H1 (cell line): ENCODE measurements at regions not wholly inside any gene's neighbourhood (a gene's known extent, or its start where the extent isn't known, plus 50 kb on each side); places are given as distances from the start of the nearest gene placed in this dataset.

Experiments used
- CTCF ChIA-PET: fragments of 300-600 bp; sonication (Branson Sonifier 250); formaldehyde crosslinking; loops from one replicate; lab custom pipeline; 2021; ENCODE audit not compliant: partially characterized antibody; lab: Charles Lee
- POLR2A ChIA-PET: fragments of 300-600 bp; sonication (Branson Sonifier 250); formaldehyde crosslinking; loops from one replicate; lab custom pipeline; 2021; ENCODE audit warnings: inconsistent platforms; ENCODE audit not compliant: partially characterized antibody; lab: Charles Lee
- DNase-seq, 2 experiments: peaks; one replicate each; pipeline versions ENCODE4 v3.0.0 to v3.0.0-alpha.2; 2010 to 2022; ENCODE audit warnings: low spot score in 2 of 2, low read depth in 1 of 2, mixed read lengths in 1 of 2
- FAIRE-seq: peaks from 2 replicates; lab custom pipeline; 2011; peaks lifted over from hg19 to GRCh38; lab: Jason Lieb, UNC
- H2AFZ ChIP-seq: 2 replicates; pipeline ENCODE4 v1.8.1; 2012; ENCODE audit warnings: low read length, inconsistent platforms
- H2AK5ac ChIP-seq: 2 replicates; pipeline ENCODE4 v1.6.1; 2013; ENCODE audit warnings: low read depth, low read length
- H2BK120ac ChIP-seq: replicated peaks from 2 replicates; pipeline ENCODE3; 2013; ENCODE audit warnings: low read depth, low read length, inconsistent platforms
- H2BK12ac ChIP-seq: 2 replicates; pipeline ENCODE4 v1.6.1; 2013; ENCODE audit warnings: low read depth, low read length
- H2BK15ac ChIP-seq: 2 replicates; pipeline ENCODE4 v1.6.1; 2013; ENCODE audit warnings: low read length
- H2BK20ac ChIP-seq: 2 replicates; pipeline ENCODE4 v1.6.1; 2013; ENCODE audit warnings: low read length
- H2BK5ac ChIP-seq: 2 replicates; pipeline ENCODE4 v1.6.1; 2013; ENCODE audit warnings: low read depth, low read length
- H3K14ac ChIP-seq: 2 replicates; pipeline ENCODE4 v1.6.1; 2013; ENCODE audit warnings: inconsistent platforms; ENCODE audit not compliant: insufficient read length
- H3K18ac ChIP-seq: 2 replicates; pipeline ENCODE4 v1.6.1; 2013; ENCODE audit warnings: low read length; ENCODE audit errors: extremely low read depth
- H3K23ac ChIP-seq: 2 replicates; pipeline ENCODE4 v1.6.1; 2013; ENCODE audit warnings: inconsistent platforms; ENCODE audit not compliant: insufficient read length
- H3K23me2 ChIP-seq: 2 replicates; pipeline ENCODE4 v1.6.1; 2013; ENCODE audit warnings: low read depth, low read length
- H3K27ac ChIP-seq: 2 replicates; pipeline ENCODE4 v1.6.1; 2011; ENCODE audit warnings: low read depth, low read length, inconsistent platforms
- H3K27me3 ChIP-seq, 4 experiments: replicated peaks in 1 of 4; 1 replicate in 1 of 4; 2 replicates in 3 of 4; pipeline versions ENCODE4 v1.6.1 to v1.8.1; 2011 to 2013; ENCODE audit warnings: low read length in 3 of 4, mild to moderate bottlenecking in 3 of 4, inconsistent platforms in 2 of 4, mixed read lengths in 2 of 4, moderate library complexity in 1 of 4; ENCODE audit not compliant: control insufficient read depth in 3 of 4, insufficient read depth in 3 of 4; ENCODE audit errors: extremely low read depth in 1 of 4
- H3K36me3 ChIP-seq, 4 experiments: 2 replicates each; pipeline versions ENCODE4 v1.6.1 to v1.8.1; 2011 to 2013; ENCODE audit warnings: mild to moderate bottlenecking in 4 of 4, low read length in 3 of 4, moderate library complexity in 2 of 4, control low read depth in 1 of 4, inconsistent platforms in 1 of 4; ENCODE audit not compliant: insufficient read depth in 4 of 4, control insufficient read depth in 2 of 4
- H3K4ac ChIP-seq: replicated peaks from 2 replicates; pipeline ENCODE3; 2013; ENCODE audit warnings: low read length, low read depth, mixed read lengths, inconsistent platforms; ENCODE audit not compliant: insufficient read length
- H3K4me1 ChIP-seq, 4 experiments: replicated peaks in 1 of 4; 1 replicate in 1 of 4; 2 replicates in 3 of 4; pipeline versions ENCODE4 v1.6.1 to v1.8.1; 2011 to 2013; ENCODE audit warnings: low read length in 3 of 4, inconsistent platforms in 2 of 4, mixed read lengths in 1 of 4; ENCODE audit not compliant: insufficient read depth in 4 of 4, control insufficient read depth in 3 of 4
- H3K4me2 ChIP-seq, 2 experiments: 2 replicates each; pipeline versions ENCODE4 v1.6.1 to v1.8.1; 2011 to 2013; ENCODE audit warnings: low read depth in 2 of 2, low read length in 2 of 2, control low read depth in 1 of 2, inconsistent platforms in 1 of 2, mild to moderate bottlenecking in 1 of 2; ENCODE audit not compliant: insufficient read depth in 1 of 2
- H3K4me3 ChIP-seq, 4 experiments: fragments of 200-600, 300-600 bp in 1 of 4; sonication (generic), shearing (Covaris generic), sonication (Bioruptor Twin) in 1 of 4; 2 replicates each; pipeline versions ENCODE4 v1.5.1 to v1.8.1; 2011 to 2016; ENCODE audit warnings: low read length in 4 of 4, low read depth in 3 of 4, control low read depth in 2 of 4, inconsistent platforms in 2 of 4, mild to moderate bottlenecking in 2 of 4, mixed read lengths in 1 of 4, moderate library complexity in 1 of 4; ENCODE audit not compliant: insufficient read depth in 2 of 4; ENCODE audit errors: extremely low read depth in 1 of 4
- H3K56ac ChIP-seq: replicated peaks from 2 replicates; pipeline ENCODE3; 2013; ENCODE audit warnings: low read depth, mild to moderate bottlenecking, mixed read lengths, low read length, inconsistent platforms; ENCODE audit not compliant: insufficient read length
- H3K79me1 ChIP-seq: 2 replicates; pipeline ENCODE4 v1.6.1; 2013; ENCODE audit warnings: low read depth, low read length, control low read depth
- H3K79me2 ChIP-seq, 2 experiments: 2 replicates each; pipeline versions ENCODE4 v1.6.1 to v1.8.1; 2012 to 2013; ENCODE audit warnings: low read length in 2 of 2, mild to moderate bottlenecking in 2 of 2, inconsistent platforms in 1 of 2; ENCODE audit not compliant: insufficient read depth in 2 of 2, control insufficient read depth in 1 of 2
- H3K9ac ChIP-seq, 4 experiments: replicated peaks in 1 of 4; 1 replicate in 1 of 4; 2 replicates in 3 of 4; pipeline versions ENCODE4 v1.6.1 to v1.8.1; 2011 to 2013; ENCODE audit warnings: low read depth in 3 of 4, low read length in 3 of 4, control low read depth in 2 of 4, mild to moderate bottlenecking in 2 of 4, moderate library complexity in 2 of 4, inconsistent platforms in 1 of 4; ENCODE audit errors: extremely low read depth in 1 of 4
- H3K9me3 ChIP-seq, 2 experiments: 2 replicates each; pipeline versions ENCODE4 v1.6.1 to v1.8.1; 2012 to 2013; ENCODE audit warnings: mild to moderate bottlenecking in 2 of 2, moderate library complexity in 2 of 2, control low read depth in 1 of 2, inconsistent platforms in 1 of 2, low read depth in 1 of 2, low read length in 1 of 2, mixed read lengths in 1 of 2; ENCODE audit not compliant: insufficient read depth in 2 of 2
- H4K20me1 ChIP-seq, 2 experiments: replicated peaks in 1 of 2; 2 replicates each; pipeline versions ENCODE3 to v1.8.1; 2011 to 2013; ENCODE audit warnings: inconsistent platforms in 2 of 2, low read length in 2 of 2, mild to moderate bottlenecking in 1 of 2; ENCODE audit not compliant: insufficient read depth in 2 of 2, control insufficient read depth in 1 of 2
- H4K5ac ChIP-seq: 2 replicates; pipeline ENCODE4 v1.6.1; 2013; ENCODE audit warnings: low read length, low read depth, mixed read lengths, inconsistent platforms; ENCODE audit not compliant: insufficient read length
- H4K8ac ChIP-seq: 2 replicates; pipeline ENCODE4 v1.8.0; 2013; ENCODE audit warnings: mild to moderate bottlenecking, moderate library complexity, low read length, inconsistent platforms; ENCODE audit not compliant: insufficient read depth; ENCODE audit errors: extremely low read depth
- H4K91ac ChIP-seq: replicated peaks from 2 replicates; pipeline ENCODE3; 2013; ENCODE audit warnings: low read length, mixed read lengths, inconsistent platforms; ENCODE audit not compliant: insufficient read length
- BACH1 ChIP-seq: IDR thresholded peaks from 2 replicates; pipeline ENCODE4 v1.6.1; 2012; ENCODE audit warnings: low read length, improper control_type of control experiment
- EP300 ChIP-seq, 2 experiments: IDR thresholded peaks; 1 replicate in 1 of 2; 2 replicates in 1 of 2; pipeline ENCODE4 v1.6.1; 2011 to 2012; ENCODE audit warnings: low read depth in 2 of 2, low read length in 2 of 2, mild to moderate bottlenecking in 2 of 2, borderline replicate concordance in 1 of 2, inconsistent platforms in 1 of 2, moderate library complexity in 1 of 2
- EZH2 ChIP-seq: fragments of 200-600 bp; sonication (generic); IDR thresholded peaks from 2 replicates; pipeline ENCODE4 v1.7.1; 2012; ENCODE audit warnings: low read depth, mild to moderate bottlenecking, moderate library complexity, low read length, inconsistent platforms; ENCODE audit not compliant: severe bottlenecking
- NRF1 ChIP-seq: IDR thresholded peaks from 2 replicates; pipeline ENCODE4 v1.6.1; 2011; ENCODE audit warnings: mild to moderate bottlenecking, low read depth, low read length, improper control_type of control experiment
- PHF8 ChIP-seq: fragments of 200-600 bp; sonication (generic); conservative IDR thresholded peaks from 2 replicates; pipeline ENCODE4 v1.7.1; 2012; ENCODE audit warnings: low read depth, mild to moderate bottlenecking, inconsistent platforms, low read length, moderate library complexity
- RFX5 ChIP-seq: IDR thresholded peaks from 2 replicates; pipeline ENCODE4 v1.6.1; 2011; ENCODE audit warnings: low read depth, low read length, improper control_type of control experiment, borderline replicate concordance
- SIRT6 ChIP-seq: IDR thresholded peaks from one replicate; pipeline ENCODE4 v1.7.1; 2012; ENCODE audit warnings: low read length, inconsistent platforms
- SP1 ChIP-seq: IDR thresholded peaks from 2 replicates; pipeline ENCODE4 v1.6.1; 2011; ENCODE audit warnings: low read depth, low read length
- SP4 ChIP-seq: IDR thresholded peaks from 2 replicates; pipeline ENCODE4 v1.6.1; 2012; ENCODE audit warnings: low read length, inconsistent platforms
- TEAD4 ChIP-seq: IDR thresholded peaks from 2 replicates; pipeline ENCODE4 v1.6.1; 2012; ENCODE audit warnings: low read depth, low read length, inconsistent platforms, mixed read lengths
- YY1 ChIP-seq: IDR thresholded peaks from 2 replicates; pipeline ENCODE4 v1.6.1; 2011; ENCODE audit warnings: low read depth, mild to moderate bottlenecking, low read length
- WGBS, 2 experiments: shearing (Covaris generic) in 1 of 2; methylation state at CpG; one replicate each; pipeline versions ENCODE4 v1.1.6 to v1.1.7; 2013 to 2015; ENCODE audit warnings: low lambda C conversion rate in 2 of 2, mixed read lengths in 2 of 2, inconsistent platforms in 1 of 2, low coverage in 1 of 2, missing lambda C conversion rate in 1 of 2; ENCODE audit not compliant: insufficient replicate concordance in 2 of 2, insufficient coverage in 1 of 2, insufficient read length in 1 of 2; ENCODE audit errors: extremely low coverage in 1 of 2, missing lambda C conversion rate in 1 of 2; 5-methylcytosine and 5-hydroxymethylcytosine counted together
- TF ChIP-seq, protein P1 (sequence below): IDR thresholded peaks from 2 replicates; pipeline ENCODE4 v1.6.1; 2011; ENCODE audit warnings: low read depth, mild to moderate bottlenecking, low read length; ENCODE audit not compliant: insufficient read depth

DNA sequence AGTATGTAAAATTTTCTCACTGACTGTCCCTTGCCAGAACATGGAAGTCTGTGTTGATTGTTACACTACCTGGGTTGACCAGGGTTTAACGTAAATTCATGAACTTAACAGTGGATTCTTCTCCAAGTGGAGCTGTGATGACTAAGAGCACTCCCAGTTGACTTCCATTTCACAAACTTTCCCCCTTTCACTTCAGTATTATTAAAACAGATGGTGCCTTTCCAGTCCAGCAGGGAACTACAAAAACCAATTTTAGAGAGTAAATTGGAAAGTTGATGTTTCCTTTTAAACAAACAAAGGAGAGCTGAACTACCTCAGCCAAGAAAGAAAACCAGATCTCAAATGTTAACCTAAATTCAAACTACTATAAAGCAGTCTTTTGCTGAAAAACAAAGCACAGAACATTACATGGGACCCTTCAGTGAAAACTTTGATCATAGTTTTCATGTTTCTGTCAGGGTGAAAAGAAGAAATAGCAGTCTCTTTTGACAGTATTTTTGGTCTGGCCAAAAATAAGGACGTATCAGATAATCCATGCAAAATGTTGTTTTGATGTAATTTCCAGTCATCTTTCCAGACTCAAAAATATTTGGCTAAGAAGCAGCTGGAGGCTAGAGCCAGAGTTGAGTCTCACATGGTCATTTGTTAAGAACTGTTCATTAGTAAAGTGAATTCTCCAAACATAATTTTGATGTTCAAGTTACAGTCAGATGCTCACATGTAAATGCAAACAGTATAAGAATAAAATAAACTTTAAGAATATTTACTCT lies 479.9 kb upstream of the AKR1E2 start:
- 96% methylated on average over 2 of the region's 2 CpGs; no CpG with 5 or more reads in 1 of the 2 experiments for WGBS, 2 experiments
- Histone ChIP-seq H2AFZ (0 out of 2 replicates have a peak overlapping the region, but pooled peaks have one; percentile 40), H3K27me3 (no peaks in the 10 kb centered on the region), H3K14ac (no peak overlapping the region), H2AK5ac (no peak overlapping the region), H3K4me3 (no peak overlapping the region), H3K9me3 (no peaks in the 10 kb centered on the region), H2BK12ac (no peak overlapping the region), H4K91ac (no peak overlapping the region), H3K23me2 (peaks cover 3% of the 10 kb centered on the region; the same call in 1 of the 2 replicates), H2BK5ac (no peak overlapping the region), H3K36me3 (no peaks in the 10 kb centered on the region), H3K9ac (no peak overlapping the region), H3K79me1 (no peaks in the 10 kb centered on the region), H3K23ac (no peak overlapping the region), H4K20me1 (no peaks in the 10 kb centered on the region), H2BK120ac (no peak overlapping the region), H3K4me2 (no peak overlapping the region), H3K4me1 (peaks cover 0 to 4% (median 1%) of the 10 kb centered on the region in 4 experiments; a peak in 2 of 7 replicates), H3K56ac (no peak overlapping the region), H4K5ac (no peak overlapping the region), H2BK20ac (no peak overlapping the region), H2BK15ac (no peak overlapping the region), H3K79me2 (no peaks in the 10 kb centered on the region), H3K4ac (no peak overlapping the region), H3K27ac (no peak overlapping the region), H3K18ac (no peak overlapping the region; the same call in 1 of the 2 replicates), H4K8ac (no peak overlapping the region)
- DNase-seq (no peak), FAIRE-seq (no peak)
- CTCF ChIA-PET, result no interaction called here
- POLR2A ChIA-PET, result no interaction called here
- TF ChIP-seq EP300 (IDR thresholded peaks at IDR 0.05; ENCODE audit: borderline replicate concordance in 1 of 2, low read depth in 2 of 2, low read length in 2 of 2) (no peak), PHF8 (no peak), YY1 (no peak), SP1 (no peak), TEAD4 (no peak), RFX5 (no peak), NRF1 (no peak), SP4 (no peak), SIRT6 (no peak), BACH1 (no peak), EZH2 (no peak)
- TF ChIP-seq, protein P1, sequence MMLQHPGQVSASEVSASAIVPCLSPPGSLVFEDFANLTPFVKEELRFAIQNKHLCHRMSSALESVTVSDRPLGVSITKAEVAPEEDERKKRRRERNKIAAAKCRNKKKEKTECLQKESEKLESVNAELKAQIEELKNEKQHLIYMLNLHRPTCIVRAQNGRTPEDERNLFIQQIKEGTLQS, result no peak
